ENCODE measurements at regions not wholly inside any gene's neighbourhood (a gene's known extent, or its start where the extent isn't known, plus 50 kb on each side); places are given as distances from the start of the nearest gene placed in this dataset.

- TF ChIP-seq, protein P1, sequence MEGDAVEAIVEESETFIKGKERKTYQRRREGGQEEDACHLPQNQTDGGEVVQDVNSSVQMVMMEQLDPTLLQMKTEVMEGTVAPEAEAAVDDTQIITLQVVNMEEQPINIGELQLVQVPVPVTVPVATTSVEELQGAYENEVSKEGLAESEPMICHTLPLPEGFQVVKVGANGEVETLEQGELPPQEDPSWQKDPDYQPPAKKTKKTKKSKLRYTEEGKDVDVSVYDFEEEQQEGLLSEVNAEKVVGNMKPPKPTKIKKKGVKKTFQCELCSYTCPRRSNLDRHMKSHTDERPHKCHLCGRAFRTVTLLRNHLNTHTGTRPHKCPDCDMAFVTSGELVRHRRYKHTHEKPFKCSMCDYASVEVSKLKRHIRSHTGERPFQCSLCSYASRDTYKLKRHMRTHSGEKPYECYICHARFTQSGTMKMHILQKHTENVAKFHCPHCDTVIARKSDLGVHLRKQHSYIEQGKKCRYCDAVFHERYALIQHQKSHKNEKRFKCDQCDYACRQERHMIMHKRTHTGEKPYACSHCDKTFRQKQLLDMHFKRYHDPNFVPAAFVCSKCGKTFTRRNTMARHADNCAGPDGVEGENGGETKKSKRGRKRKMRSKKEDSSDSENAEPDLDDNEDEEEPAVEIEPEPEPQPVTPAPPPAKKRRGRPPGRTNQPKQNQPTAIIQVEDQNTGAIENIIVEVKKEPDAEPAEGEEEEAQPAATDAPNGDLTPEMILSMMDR (IDR thresholded peaks at IDR 0.05; ENCODE audit: poor library complexity, severe bottlenecking), result no peak
- TF ChIP-seq POLR2AphosphoS5 (IDR thresholded peaks at IDR 0.05) (no peak), EZH2 (IDR thresholded peaks at IDR 0.05; ENCODE audit: borderline replicate concordance, insufficient read depth, low read length, poor library complexity, severe bottlenecking) (no peak), TAF1 (IDR thresholded peaks at IDR 0.05; ENCODE audit: low read depth) (no peak), EP300 (conservative IDR thresholded peaks at IDR 0.05; ENCODE audit: poor library complexity, severe bottlenecking) (no peak)
Observed at GRCh38 chr4:141971869-141972268, 335.5 kb downstream of the IL15 start.

Measured in neural cell (in vitro differentiated cells).